Stromal cell of bone marrow (primary cell): ENCODE measurements at regions not wholly inside any gene's neighbourhood (a gene's known extent, or its start where the extent isn't known, plus 50 kb on each side); places are given as distances from the start of the nearest gene placed in this dataset.

ENCODE experiments used
- DNase-seq: peaks from one replicate; pipeline ENCODE4 v3.0.0-alpha.2; 2012; ENCODE audit warnings: low read depth

DNA sequence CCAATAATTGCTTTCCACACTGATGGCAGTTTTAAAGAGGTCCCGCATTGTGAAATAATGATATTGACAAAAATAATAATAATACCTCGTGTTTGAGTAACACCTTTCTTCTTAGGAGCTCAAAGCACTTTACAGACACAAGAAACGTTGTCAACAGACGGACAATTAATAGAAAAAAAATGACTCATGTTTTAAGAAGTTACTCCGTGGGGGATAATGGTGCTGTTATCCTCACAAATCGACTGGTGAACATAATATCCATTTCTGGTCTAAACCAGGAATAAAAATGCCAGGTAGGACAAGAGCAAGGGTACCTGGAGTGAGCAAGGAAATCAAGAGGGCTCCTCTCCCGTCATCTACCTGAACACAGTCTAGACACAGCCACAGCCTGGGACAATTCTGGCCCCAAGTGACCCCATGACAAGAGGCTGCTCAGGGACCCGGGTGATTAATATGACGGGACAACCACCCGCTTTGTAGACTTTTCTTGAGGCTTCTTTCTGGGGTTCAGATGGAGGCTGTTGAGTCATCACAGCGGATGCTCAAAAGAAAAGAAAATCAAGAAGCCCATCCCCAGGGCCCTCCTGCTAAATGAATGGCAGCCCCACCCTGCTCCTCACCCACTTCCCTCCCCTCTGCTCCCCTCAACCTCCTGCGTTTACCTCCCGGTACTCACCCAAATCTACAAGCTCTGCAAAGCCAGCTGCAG is 146.2 kb upstream of the IRF2BP2 start:
- no peak for DNase-seq

DNA sequence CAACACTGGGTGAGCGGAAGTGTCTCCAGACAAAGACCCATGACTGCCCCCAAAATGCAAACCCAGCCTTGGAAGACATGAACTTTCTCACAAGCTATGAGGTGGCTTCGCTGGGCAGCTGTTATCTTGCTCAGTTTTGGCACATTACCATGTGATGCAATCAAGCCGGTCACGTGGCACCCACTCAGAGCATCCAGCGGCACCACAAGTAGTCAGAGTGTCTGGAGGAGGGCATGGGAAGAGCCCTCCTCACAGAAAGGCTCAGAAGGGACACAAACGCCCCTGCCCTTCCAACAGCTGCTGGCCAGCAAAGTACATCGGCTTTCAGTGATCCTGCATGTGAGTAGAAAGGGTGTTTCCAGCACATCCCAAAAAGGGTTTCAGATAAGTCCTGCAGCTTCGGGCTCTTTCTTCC is 145.5 kb upstream of the IRF2BP2 start:
- peak; percentile 77 for DNase-seq

DNA sequence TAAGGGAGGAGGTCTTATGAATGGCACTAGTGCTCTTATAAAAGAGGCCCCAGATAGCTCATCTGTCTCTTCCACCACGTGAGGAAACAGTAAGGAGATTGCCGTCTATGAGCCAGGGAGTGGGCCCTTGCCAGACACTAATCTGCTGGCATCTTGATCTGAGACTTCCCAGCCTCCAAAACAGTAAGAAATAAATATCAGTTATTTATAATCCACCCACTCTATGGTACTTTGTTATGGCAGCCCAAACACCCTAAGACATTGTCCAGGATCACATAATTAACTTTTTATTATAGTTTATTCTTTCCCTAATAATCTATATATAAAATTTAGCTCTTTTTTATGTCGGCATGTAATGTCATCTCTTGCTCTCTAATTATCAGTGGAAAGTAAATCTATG is 144.0 kb upstream of the IRF2BP2 start:
- no peak for DNase-seq

DNA sequence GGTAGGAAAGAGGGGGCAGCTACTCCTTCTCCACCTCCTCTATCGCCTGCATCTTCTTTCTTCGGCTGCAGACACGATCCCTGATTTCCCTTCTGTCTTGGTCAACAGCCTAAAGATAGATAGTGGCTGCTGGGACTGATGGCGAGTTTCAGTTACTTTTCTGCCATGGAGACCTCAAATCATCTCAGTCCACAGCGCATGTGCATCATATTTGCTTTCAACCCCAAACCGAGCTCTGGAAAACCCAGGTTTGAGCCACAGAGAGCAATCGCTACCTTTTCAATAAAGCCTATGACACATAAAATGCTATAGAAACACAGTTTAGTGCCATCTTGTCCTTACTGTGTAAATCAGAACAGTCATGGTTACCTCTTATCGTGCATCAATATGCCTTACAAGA is 142.9 kb upstream of the IRF2BP2 start:
- DNase-seq = no peak

DNA sequence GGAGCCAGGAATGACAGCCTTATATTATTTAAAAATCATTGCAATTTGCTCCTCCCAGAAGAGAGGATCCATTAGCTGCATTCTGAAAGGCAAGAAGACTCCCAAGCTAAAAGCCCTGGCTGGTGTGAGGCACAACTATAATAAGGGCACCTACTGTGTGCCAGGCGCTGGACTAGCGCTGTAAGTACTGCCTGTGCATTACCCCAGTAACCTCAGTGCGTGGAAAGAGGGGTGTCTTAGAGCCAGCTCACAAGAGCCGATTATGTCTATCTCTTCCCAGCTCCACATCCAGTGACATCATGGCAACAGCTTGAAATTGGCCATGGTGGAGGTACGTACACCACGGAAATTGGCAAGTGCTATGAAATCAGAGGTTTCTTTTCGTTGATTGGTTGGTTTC is 141.7 kb upstream of the IRF2BP2 start:
- no peak for DNase-seq

DNA sequence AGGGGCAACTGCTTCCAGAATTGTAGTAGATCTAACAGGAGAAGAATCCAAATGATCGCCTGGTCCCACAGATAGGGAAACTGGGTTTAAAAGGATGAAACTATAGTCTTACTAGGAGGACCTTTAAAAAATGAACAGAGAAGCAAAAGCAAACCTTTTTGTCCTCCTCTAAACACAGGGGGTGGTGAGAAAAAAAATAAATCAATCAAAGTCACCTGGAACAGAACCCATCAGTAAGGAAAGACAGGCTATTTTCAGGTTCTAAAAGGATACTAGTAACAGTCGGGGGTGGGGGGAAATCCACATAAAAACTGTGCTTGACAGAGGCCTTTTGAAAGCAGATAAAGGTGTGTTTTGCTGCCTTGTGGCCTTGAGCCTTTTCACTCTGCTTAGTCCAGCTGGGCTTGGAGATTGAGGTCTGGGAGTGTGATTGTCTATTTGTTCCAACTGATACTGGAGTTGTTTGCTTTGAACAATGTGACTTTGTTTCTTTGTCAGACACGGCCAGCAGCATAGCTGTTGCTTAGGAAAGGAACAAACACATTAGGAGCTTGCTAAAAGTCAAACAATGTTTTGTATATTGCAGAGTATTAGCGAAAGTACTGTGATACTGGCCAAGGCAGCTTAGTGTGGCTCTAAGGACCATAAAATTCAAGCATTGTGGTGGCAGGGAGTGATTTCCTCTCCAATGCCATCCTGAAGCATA is 141.1 kb upstream of the IRF2BP2 start:
- no peak for DNase-seq

DNA sequence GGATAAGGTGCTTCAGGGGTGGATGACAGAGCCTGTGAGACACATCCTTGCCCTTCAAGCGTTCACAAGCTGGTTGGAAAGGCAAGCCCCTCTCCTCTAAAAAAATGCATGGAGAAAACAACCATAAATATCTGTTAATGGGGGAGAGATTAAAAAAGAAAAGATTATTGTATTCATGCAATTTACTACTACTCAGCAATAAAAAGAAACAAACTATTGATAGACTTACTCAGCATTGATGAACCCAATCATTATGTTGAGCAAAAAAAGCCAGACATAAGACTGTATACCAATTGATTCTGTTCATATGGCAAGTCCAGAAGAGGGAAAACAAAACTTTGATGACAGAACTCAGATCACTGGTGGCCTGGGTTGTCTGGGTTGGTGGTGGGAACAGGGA is 138.7 kb upstream of the IRF2BP2 start:
- no peak for DNase-seq

DNA sequence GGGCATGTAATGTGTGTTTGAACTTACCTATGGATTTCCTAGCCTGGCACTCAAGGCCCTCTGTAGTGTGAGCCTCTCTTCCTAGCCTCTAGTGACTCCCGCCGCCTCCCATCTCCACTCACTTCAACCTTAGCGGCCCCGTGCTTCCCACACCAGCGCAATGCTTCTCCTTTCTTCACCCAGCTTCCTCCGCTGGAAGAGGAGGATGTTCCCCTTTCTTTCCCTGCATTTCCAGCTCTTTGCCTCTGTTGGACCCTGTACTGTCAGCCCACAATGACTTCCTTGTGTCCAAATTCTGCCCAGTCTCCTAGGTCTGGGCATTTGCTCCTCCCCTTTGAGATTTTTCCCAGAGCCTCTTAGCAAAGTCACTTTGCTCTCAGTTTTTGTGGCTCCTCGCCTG is 138.1 kb upstream of the IRF2BP2 start:
- DNase-seq = no peak

DNA sequence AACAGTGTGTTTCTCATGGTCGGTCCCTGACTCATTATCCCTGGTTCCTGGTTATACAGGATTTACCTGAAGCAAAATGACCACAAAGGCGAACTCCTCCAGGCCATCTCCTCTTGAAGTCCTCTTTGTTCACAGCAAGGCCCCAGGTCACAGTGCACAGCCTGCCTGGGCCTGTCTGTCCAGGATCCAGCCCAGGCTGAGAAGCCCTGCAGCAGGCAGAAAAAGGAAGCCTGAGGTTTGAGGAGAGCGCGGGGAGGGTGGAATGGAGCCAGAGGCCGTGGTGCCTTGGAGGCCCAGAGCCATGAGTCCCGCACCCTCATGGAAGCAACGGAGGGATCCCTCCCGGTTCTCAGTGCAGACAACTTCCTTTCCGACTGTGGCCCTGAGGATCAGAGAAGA is 136.8 kb upstream of the IRF2BP2 start:
- DNase-seq = no peak

DNA sequence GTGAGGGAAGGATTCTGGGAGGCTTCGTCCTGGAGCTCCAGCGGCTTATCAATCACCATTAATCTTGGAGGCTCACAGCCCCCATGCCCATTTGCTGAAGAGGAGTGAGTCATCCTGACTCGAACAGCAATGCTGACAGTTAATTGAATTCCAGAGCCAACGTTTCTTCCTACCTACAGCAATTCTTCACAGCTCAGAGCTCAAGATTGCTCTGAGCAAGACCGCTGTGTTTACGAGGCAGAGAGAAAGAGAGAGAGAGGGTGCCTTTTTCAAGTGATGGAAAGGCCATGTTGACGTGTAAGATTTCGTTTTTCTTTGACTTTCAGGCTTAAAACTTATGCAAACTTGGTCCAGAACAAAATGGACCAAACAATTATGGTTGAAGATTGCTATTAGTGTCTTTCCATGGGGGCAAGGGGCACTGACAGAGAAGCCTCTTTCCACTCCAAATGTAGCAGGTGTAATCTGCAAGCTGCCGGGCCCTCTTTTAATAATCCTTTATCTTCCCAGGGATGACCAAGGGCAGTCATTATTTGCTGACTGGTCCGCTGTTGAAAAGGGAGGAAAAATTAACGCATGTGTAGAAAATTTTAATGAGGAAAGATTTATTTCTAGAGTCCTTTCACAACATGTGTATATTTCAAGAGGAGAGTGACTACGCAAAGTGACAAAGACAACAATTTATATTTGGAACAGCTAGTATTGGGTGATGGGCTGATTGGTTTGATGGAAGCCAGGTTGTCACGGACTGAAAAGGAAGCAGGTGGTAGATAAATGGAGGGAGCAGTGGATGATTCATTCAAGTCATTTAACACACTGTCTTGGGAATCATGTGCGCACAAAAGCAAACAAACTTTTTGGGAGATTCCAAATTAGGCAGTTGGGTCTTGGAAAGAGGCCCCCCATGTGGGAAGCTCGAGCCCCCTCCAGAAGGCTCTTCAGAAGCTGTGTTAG is 136.1 kb upstream of the IRF2BP2 start:
- DNase-seq = no peak

DNA sequence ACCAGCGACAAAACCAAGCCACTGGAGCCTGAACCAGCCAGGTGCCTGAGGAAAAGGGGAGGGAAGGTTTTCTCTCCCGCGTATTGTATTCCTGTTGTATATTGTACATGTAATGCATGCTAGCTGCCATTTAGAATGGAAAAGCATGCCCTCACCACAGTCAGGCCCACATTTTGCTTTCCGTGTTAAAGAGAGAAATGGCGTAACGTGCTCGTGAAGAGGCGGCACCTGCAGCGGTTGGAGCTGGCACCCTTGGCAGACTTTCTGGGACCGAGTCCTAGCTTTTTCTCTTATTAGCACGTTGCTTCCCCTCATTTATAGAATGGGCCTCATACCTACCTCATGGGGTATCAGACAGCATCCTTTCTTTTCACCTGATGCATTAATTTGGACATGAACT is 135.3 kb upstream of the IRF2BP2 start:
- no peak for DNase-seq

DNA sequence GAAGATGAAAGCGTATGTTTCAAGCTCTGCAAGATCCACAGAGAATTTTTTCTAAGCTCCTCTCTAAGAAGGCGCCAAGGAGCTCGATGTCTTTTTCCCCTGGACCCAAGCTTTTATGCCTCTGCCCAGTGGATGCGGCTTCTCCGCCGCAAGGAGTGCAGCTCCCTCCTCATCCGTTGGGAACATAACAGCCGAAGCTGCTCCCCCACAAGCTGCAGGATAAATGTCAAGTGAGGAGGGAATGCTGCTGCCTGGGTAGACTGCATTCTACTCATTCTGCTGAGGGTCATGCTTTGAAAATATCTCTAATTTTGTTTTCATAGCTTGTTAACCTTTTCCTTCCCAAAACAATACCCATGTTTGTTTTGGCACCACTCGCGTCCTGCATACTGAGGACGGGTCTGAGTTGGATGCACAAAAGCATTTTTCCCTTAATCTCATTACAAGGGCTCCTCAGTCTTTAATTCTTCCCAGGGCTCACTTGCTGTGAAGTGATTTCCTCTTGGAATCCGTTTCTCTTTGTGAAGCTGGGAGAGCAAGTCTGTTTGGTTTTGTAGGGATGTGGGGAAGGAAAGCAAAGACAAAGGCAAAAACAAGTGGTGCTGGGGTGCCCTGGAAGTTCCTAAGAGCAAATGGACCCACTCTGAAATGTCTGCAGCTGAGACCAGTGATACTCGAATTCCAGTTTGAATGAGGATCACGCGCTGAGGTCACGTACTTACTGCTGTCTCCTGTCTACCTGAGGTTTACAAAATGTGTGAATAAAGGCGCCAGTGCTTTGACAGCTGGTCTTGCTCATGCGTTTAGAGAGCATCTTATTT is 134.0 kb upstream of the IRF2BP2 start:
- DNase-seq = no peak

DNA sequence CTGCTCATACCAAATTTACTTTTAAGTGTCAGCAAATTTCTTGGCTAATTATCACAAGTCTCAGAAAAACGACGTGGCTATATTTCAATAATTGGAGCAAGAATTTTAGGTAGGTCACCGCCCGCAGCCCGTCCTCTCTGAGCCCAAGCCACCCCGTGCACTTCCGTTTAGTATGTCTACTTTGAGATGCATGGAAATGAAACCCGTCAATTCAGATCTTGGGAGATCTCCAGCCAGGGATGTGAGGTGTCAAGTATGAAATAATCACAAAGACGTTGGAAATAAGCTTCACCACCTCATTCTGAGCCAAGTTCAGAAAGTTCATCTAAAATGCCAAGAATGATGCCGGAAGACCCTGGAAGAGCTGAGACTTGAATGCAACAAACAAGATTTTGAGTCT is 132.6 kb upstream of the IRF2BP2 start:
- no peak for DNase-seq

DNA sequence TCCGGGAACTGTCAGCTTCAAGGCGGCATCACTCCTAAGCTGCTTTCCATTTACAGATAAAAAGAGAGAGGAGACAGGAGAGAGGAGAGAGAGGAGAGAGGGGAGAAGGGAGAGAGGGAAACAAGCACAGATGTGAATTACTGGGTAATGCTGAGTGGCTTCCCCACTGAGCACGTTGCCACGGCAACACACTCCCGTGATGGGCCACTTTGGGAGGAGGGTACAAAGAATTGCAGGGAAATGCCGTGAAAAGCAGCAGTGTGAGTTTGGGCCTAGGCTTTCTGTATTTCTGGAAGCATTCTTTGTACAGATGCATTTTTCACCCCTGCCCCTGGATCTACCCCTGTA is 128.0 kb upstream of the IRF2BP2 start:
- no peak for DNase-seq

DNA sequence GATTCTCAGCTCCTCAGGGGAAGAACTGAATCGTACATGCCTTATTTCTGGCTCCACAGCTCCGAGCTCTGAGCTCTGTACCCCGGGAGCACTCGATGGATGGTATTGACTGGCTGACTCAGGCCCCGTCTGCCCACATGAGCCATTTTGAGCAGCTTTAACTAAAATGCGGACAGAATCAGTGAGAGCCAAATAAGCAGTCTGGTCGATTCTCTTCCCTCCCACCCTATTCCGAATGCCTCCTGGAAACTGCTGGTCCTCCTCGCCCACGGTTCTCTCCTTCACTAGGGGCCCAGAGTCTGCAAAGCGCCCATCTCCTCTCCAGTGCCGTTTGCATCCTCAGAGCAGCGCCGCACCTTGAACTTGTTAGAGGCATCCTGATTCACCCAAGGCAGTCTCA is 125.9 kb upstream of the IRF2BP2 start:
- no peak for DNase-seq

DNA sequence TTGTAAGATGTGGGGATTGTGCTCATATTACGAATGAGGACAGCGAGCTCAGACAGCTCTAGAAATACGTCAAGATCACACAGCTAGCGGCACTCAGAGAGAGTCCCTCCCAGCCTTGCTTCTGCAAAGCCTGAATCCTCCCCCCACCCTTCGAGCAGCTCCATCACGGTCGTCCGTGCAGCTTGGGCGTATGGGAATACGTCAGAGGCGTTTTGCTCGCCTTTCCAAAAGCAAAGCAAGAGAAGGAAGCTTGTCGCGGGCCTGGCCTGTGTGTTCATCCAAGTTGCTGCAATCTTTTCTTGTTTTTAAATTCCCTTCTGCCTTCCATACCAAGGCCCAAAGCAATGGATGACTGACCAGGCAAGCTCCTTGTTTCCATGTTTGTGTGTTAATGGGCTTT is 125.5 kb upstream of the IRF2BP2 start:
- no peak for DNase-seq

DNA sequence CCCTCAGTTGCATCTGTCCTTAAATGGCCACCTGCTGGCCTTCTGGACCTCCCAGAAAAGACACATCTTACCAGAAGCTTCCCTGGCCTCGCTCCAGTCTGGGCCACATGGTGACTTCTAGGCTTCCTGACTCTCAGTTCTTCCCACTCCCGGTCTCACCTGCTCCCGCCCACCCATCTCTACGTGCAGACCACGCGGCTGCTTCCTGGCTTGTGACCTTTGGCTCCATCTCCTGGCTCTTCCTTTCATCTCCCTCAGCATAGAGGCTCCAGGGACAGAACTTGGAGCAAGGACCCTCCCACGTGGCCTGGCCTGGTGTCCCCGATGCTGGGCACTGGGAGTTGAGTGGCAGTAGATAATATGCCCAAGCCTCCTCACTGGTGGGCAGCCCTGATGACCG is 124.9 kb upstream of the IRF2BP2 start:
- no peak for DNase-seq

DNA sequence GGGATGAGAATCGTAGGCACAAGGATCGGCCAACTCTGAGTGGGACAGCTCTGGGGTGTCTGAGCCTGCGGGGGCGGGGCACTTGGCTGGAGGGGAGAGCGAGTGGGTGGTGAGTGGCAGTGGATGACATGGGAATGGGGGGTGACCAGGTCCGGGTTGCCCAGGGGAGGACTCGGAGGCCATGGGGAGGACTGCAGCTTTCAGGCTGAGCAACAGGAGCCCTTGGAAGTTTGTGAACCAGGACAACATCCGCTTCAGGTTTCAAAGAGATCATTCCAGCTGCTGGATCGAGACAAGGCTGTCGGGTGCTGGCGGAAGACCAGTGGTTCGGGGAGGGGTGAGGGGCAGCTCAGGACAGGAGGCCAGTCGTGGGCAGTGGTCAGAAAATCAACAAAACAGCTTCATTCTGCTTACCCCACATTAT is 124.4 kb upstream of the IRF2BP2 start:
- no peak for DNase-seq

DNA sequence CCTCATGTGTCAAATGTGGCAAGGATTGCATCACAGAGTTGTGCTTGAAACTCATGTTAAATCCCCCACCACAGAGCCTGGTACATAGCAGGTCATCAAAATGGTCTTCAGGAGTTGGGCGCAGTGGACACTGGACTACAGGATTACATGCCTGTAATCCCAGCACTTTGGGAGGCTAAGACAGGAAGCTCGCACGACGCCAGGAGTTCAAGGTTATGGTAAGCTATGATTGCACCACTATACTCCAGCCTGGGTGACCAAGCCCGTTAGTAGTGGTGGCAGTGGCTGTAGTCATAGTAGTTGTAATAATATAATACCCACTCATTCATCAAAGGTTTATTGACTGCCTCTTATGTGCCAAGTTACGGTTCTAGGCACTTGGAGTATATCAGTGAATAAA is 123.4 kb upstream of the IRF2BP2 start:
- DNase-seq = no peak

DNA sequence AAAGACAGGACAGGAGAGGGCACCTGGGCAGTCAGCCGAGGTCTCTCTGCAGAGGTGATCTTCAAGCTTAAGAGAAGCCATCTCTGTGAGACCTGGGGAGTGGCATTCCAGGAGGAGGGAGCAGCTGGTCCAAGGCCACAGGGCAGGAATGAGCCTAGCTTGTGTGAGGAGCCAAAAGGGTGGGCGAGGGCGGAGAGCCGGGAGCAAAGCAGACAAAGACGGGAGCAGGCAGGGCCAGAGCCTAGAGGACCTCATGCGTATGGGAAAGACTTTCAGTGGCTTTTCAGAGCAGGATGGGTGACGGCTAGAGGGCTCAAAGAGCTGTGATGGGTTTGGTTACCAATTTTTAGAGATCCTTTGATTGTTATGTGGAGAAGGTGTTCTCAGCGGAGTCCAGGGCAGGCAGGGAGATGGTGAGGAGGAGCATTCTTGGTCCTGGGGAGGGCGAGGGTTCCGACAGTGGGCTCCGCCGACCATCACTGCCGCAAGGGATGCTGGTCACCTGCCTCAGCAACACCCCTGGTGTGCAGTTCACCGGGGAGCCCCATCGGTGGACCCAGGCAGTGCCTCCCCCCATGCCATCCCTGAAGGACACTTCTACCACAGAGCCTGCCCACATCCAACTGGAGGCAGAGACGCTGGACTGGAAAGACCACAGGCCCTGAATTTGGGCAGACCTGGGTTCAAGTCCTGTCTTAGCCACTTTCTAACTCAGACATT is 122.9 kb upstream of the IRF2BP2 start:
- DNase-seq = no peak

DNA sequence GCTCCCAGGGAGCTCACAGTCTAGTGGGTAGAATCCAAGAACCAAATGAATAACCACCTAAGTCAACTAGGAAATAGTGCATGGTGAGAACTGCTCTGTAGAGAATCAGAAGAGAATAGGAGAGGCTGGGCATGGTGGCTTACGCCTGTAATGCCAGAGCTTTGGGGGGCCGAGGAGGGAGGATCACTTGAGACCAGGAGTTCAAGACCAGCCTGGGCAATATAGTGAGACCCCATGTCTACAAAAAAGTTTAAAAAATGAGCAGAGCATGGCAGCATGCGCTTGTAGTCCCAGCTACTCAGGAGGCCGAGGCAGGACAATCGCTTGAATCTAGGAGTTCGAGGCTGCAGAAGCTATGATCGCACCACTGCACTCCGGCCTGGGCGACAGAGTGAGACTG is 122.3 kb upstream of the IRF2BP2 start:
- DNase-seq = no peak
